Neural cell (in vitro differentiated cells): ENCODE measurements at regions not wholly inside any gene's neighbourhood (a gene's known extent, or its start where the extent isn't known, plus 50 kb on each side); places are given as distances from the start of the nearest gene placed in this dataset.

Experiments
- H2AFZ ChIP-seq: fragments of 200-600, 300-800 bp; sonication (generic), shearing (Covaris generic); 2 replicates; pipeline ENCODE4 v1.6.0; 2014; ENCODE audit warnings: low read depth, mild to moderate bottlenecking, antibody characterized with exemption, low read length, moderate library complexity
- H3F3A ChIP-seq: fragments of 200-600 bp; shearing (Covaris generic); 2 replicates; pipeline ENCODE4 v1.6.1; 2016; ENCODE audit warnings: mild to moderate bottlenecking, moderate library complexity, mixed read lengths, antibody characterized with exemption, low read length; ENCODE audit not compliant: insufficient read depth, poor library complexity, severe bottlenecking
- H3K27ac ChIP-seq: fragments of 200-600, 300-800 bp; sonication (generic), shearing (Covaris generic); 2 replicates; pipeline ENCODE4 v1.5.1; 2014; ENCODE audit warnings: mild to moderate bottlenecking, low read length, moderate library complexity
- H3K27me3 ChIP-seq: fragments of 300-800, 200-600 bp; sonication (generic), shearing (Covaris generic); 2 replicates; pipeline ENCODE4 v1.6.0; 2014; ENCODE audit warnings: mild to moderate bottlenecking, low read depth, low read length, moderate library complexity; ENCODE audit not compliant: insufficient read depth
- H3K36me3 ChIP-seq: fragments of 300-800, 200-600 bp; sonication (generic), shearing (Covaris generic); 2 replicates; pipeline ENCODE4 v1.5.1; 2014; ENCODE audit warnings: mild to moderate bottlenecking, antibody characterized with exemption, low read length, moderate library complexity; ENCODE audit not compliant: insufficient read depth
- H3K4me2 ChIP-seq: fragments of 300-800, 200-600 bp; sonication (generic), shearing (Covaris generic); 2 replicates; pipeline ENCODE4 v1.6.0; 2014; ENCODE audit warnings: mild to moderate bottlenecking, low read length
- H3K4me3 ChIP-seq: fragments of 300-800, 200-600 bp; sonication (generic), shearing (Covaris generic); 2 replicates; pipeline ENCODE4 v1.5.1; 2014; ENCODE audit warnings: mild to moderate bottlenecking, low read length, moderate library complexity
- H3K79me2 ChIP-seq: fragments of 200-600 bp; shearing (Covaris generic); replicated peaks from 2 replicates; pipeline ENCODE4 v1.6.0; 2014; ENCODE audit warnings: mild to moderate bottlenecking, low read length, moderate library complexity; ENCODE audit not compliant: insufficient read depth
- H3K9ac ChIP-seq: fragments of 300-800, 200-600 bp; sonication (generic), shearing (Covaris generic); 2 replicates; pipeline ENCODE4 v1.6.1; 2016; ENCODE audit warnings: mild to moderate bottlenecking, low read length, mixed read lengths
- H3K9me2 ChIP-seq: fragments of 200-600 bp; shearing (Covaris generic); 2 replicates; pipeline ENCODE4 v1.6.1; 2016; ENCODE audit warnings: mild to moderate bottlenecking, low read length, mixed read lengths; ENCODE audit not compliant: insufficient read depth
- H3K9me3 ChIP-seq: fragments of 200-600, 300-800 bp; sonication (generic), shearing (Covaris generic); 2 replicates; pipeline ENCODE4 v1.6.1; 2016; ENCODE audit warnings: mild to moderate bottlenecking, mixed run types, low read length, moderate library complexity, mixed read lengths
- H4K20me1 ChIP-seq: fragments of 200-600 bp; shearing (Covaris generic); 2 replicates; pipeline ENCODE4 v1.6.1; 2016; ENCODE audit warnings: mild to moderate bottlenecking, mixed run types; ENCODE audit not compliant: insufficient read depth
- CTCF ChIP-seq: fragments of 450-650 bp; IDR thresholded peaks from 2 replicates; pipeline ENCODE4 v1.5.1; 2014; ENCODE audit warnings: antibody characterized with exemption, mild to moderate bottlenecking, moderate library complexity; ENCODE audit not compliant: poor library complexity, severe bottlenecking
- EP300 ChIP-seq: fragments of 450-650 bp; conservative IDR thresholded peaks from 2 replicates; pipeline ENCODE4 v1.6.1; 2014; ENCODE audit warnings: antibody characterized with exemption, mild to moderate bottlenecking, moderate library complexity; ENCODE audit not compliant: poor library complexity, severe bottlenecking
- EZH2 ChIP-seq: fragments of 200-600, 300-800 bp; shearing (Covaris generic), sonication (generic); IDR thresholded peaks from 2 replicates; pipeline ENCODE4 v1.6.1; 2014; ENCODE audit warnings: antibody characterized with exemption, low read length, borderline replicate concordance, mild to moderate bottlenecking; ENCODE audit not compliant: insufficient read depth, poor library complexity, severe bottlenecking
- MXI1 ChIP-seq: fragments of 450-650 bp; conservative IDR thresholded peaks from 2 replicates; pipeline ENCODE4 v1.6.1; 2014; ENCODE audit warnings: antibody characterized with exemption, mild to moderate bottlenecking; ENCODE audit not compliant: poor library complexity, severe bottlenecking
- POLR2AphosphoS5 ChIP-seq: IDR thresholded peaks from 2 replicates; pipeline ENCODE4 v1.6.1; 2012
- RAD21 ChIP-seq: fragments of 450-650 bp; conservative IDR thresholded peaks from 2 replicates; pipeline ENCODE4 v1.6.1; 2014; ENCODE audit warnings: antibody characterized with exemption, mild to moderate bottlenecking, moderate library complexity
- REST ChIP-seq: IDR thresholded peaks from 2 replicates; pipeline ENCODE4 v1.6.1; 2012; ENCODE audit warnings: borderline replicate concordance
- SMC3 ChIP-seq: fragments of 450-650 bp; conservative IDR thresholded peaks from 2 replicates; pipeline ENCODE4 v1.6.1; 2014; ENCODE audit warnings: antibody characterized with exemption, mild to moderate bottlenecking, moderate library complexity; ENCODE audit not compliant: poor library complexity
- TAF1 ChIP-seq: IDR thresholded peaks from 2 replicates; pipeline ENCODE4 v1.6.1; 2012; ENCODE audit warnings: low read depth

GRCh38 chr21:27567381-27567780, 600.5 kb upstream of the ADAMTS5 start:
- Histone ChIP-seq H3K9me3 (no peaks in the 10 kb centered on the region), H3K27me3 (no peaks in the 10 kb centered on the region), H3K9ac (no peak overlapping the region), H4K20me1 (no peaks in the 10 kb centered on the region), H3F3A (no peaks in the 10 kb centered on the region), H3K9me2 (no peaks in the 10 kb centered on the region), H2AFZ (no peak overlapping the region), H3K4me2 (no peak overlapping the region), H3K27ac (no peak overlapping the region), H3K79me2 (no peaks in the 10 kb centered on the region), H3K4me3 (no peak overlapping the region), H3K36me3 (no peaks in the 10 kb centered on the region)
- TF ChIP-seq SMC3 (no peak), TAF1 (no peak), REST (no peak), RAD21 (no peak), EZH2 (no peak), POLR2AphosphoS5 (no peak), MXI1 (no peak), CTCF (no peak), EP300 (no peak)

- no peak overlapping the region for H2AFZ ChIP-seq
- no peak overlapping the region for H3K27ac ChIP-seq
- H3K27me3 ChIP-seq = no peaks in the 10 kb centered on the region
- H3K9ac ChIP-seq = no peak overlapping the region
- no peaks in the 10 kb centered on the region for H3K36me3 ChIP-seq
- no peaks in the 10 kb centered on the region for H4K20me1 ChIP-seq
- H3K4me2 ChIP-seq = no peak overlapping the region
- TF ChIP-seq SMC3 (no peak), TAF1 (no peak), EP300 (no peak), RAD21 (no peak), REST (no peak), CTCF (no peak), POLR2AphosphoS5 (no peak), EZH2 (no peak), MXI1 (no peak)
- no peaks in the 10 kb centered on the region for H3K9me3 ChIP-seq
- no peaks in the 10 kb centered on the region for H3K79me2 ChIP-seq
- no peaks in the 10 kb centered on the region for H3F3A ChIP-seq
- no peaks in the 10 kb centered on the region for H3K9me2 ChIP-seq
- H3K4me3 ChIP-seq = no peak overlapping the region
These were observed 599.6 kb upstream of the ADAMTS5 start for GRCh38 chr21:27566521-27566920.
